ENCODE measurements at regions not wholly inside any gene's neighbourhood (a gene's known extent, or its start where the extent isn't known, plus 50 kb on each side); places are given as distances from the start of the nearest gene placed in this dataset.

GRCh38 chr4:100790836-100791615 is 273.2 kb upstream of the EMCN start:
- TF ChIP-seq CTCF (IDR thresholded peaks at IDR 0.05; ENCODE audit: low read depth, low read length): no peak
- no peak for TF ChIP-seq EZH2phosphoT487 (IDR thresholded peaks at IDR 0.05; ENCODE audit: low read depth)
